ENCODE measurements at regions not wholly inside any gene's neighbourhood (a gene's known extent, or its start where the extent isn't known, plus 50 kb on each side); places are given as distances from the start of the nearest gene placed in this dataset.

- TF ChIP-seq, protein P1, sequence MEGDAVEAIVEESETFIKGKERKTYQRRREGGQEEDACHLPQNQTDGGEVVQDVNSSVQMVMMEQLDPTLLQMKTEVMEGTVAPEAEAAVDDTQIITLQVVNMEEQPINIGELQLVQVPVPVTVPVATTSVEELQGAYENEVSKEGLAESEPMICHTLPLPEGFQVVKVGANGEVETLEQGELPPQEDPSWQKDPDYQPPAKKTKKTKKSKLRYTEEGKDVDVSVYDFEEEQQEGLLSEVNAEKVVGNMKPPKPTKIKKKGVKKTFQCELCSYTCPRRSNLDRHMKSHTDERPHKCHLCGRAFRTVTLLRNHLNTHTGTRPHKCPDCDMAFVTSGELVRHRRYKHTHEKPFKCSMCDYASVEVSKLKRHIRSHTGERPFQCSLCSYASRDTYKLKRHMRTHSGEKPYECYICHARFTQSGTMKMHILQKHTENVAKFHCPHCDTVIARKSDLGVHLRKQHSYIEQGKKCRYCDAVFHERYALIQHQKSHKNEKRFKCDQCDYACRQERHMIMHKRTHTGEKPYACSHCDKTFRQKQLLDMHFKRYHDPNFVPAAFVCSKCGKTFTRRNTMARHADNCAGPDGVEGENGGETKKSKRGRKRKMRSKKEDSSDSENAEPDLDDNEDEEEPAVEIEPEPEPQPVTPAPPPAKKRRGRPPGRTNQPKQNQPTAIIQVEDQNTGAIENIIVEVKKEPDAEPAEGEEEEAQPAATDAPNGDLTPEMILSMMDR (IDR thresholded peaks at IDR 0.05): no peak
- TF ChIP-seq REST (IDR thresholded peaks at IDR 0.05; ENCODE audit: insufficient read depth in 1 of 2, low read depth in 2 of 2, low read length in 1 of 2): no peak
- TF ChIP-seq POLR2AphosphoS5 (IDR thresholded peaks at IDR 0.05; ENCODE audit: low read depth, low read length): no peak
- no peak for TF ChIP-seq SIN3A (IDR thresholded peaks at IDR 0.05; ENCODE audit: borderline replicate concordance, insufficient read depth, low read depth, low read length)
Observed at GRCh38 chr1:71298633-71299032, 217.8 kb upstream of the ZRANB2 start.
